HG02763 (cell line): ENCODE measurements at regions not wholly inside any gene's neighbourhood (a gene's known extent, or its start where the extent isn't known, plus 50 kb on each side); places are given as distances from the start of the nearest gene placed in this dataset.

ENCODE experiments used
- ATAC-seq: cut with Tn5 transposase; IDR thresholded peaks from one replicate; pipeline ENCODE4 v1.9.1; 2021; ENCODE audit warnings: mild to moderate bottlenecking, moderate library complexity; ENCODE audit not compliant: unreplicated experiment

GRCh38 chr13:86714495-86714894, 915.3 kb upstream of the SLITRK6 start:
- no peak for ATAC-seq

- no peak for ATAC-seq
Measured at GRCh38 chr13:86725105-86725504, 925.9 kb upstream of the SLITRK6 start.

GRCh38 chr13:86729206-86729605, 930.0 kb upstream of the SLITRK6 start:
- no peak for ATAC-seq

GRCh38 chr13:86731987-86732386, 932.8 kb upstream of the SLITRK6 start:
- no peak for ATAC-seq

- no peak for ATAC-seq
Measured at GRCh38 chr13:86737334-86737932, 933.7 kb upstream of the SLITRK5 start.

- no peak for ATAC-seq
Measured at GRCh38 chr13:86741762-86742285, 929.3 kb upstream of the SLITRK5 start.

- no peak for ATAC-seq
Measured at GRCh38 chr13:86757236-86757978, 913.8 kb upstream of the SLITRK5 start.

GRCh38 chr13:86758116-86758515, 913.1 kb upstream of the SLITRK5 start:
- ATAC-seq: no peak

GRCh38 chr13:86760620-86761019, 910.6 kb upstream of the SLITRK5 start:
- no peak for ATAC-seq

GRCh38 chr13:86765462-86765861, 905.7 kb upstream of the SLITRK5 start:
- no peak for ATAC-seq

- no peak for ATAC-seq
Measured at GRCh38 chr13:86788616-86789015, 882.6 kb upstream of the SLITRK5 start.

GRCh38 chr13:86792153-86792651, 879.0 kb upstream of the SLITRK5 start:
- ATAC-seq: no peak

- ATAC-seq: no peak
Measured at GRCh38 chr13:86795858-86796257, 875.3 kb upstream of the SLITRK5 start.

- no peak for ATAC-seq
Measured at GRCh38 chr13:86810361-86810760, 860.8 kb upstream of the SLITRK5 start.

GRCh38 chr13:86813198-86813597, 858.0 kb upstream of the SLITRK5 start:
- ATAC-seq: no peak

- ATAC-seq: no peak
Measured at GRCh38 chr13:86825410-86825809, 845.8 kb upstream of the SLITRK5 start.

GRCh38 chr13:86826232-86826631, 844.9 kb upstream of the SLITRK5 start:
- ATAC-seq: no peak

GRCh38 chr13:86830046-86830445, 841.1 kb upstream of the SLITRK5 start:
- no peak for ATAC-seq

GRCh38 chr13:86831084-86831483, 840.1 kb upstream of the SLITRK5 start:
- ATAC-seq: no peak

- ATAC-seq: no peak
Measured at GRCh38 chr13:86838411-86839120, 832.6 kb upstream of the SLITRK5 start.

GRCh38 chr13:86839221-86839620, 832.0 kb upstream of the SLITRK5 start:
- no peak for ATAC-seq
